Amniotic epithelial cell (primary cell): ENCODE measurements at regions not wholly inside any gene's neighbourhood (a gene's known extent, or its start where the extent isn't known, plus 50 kb on each side); places are given as distances from the start of the nearest gene placed in this dataset.
A peak's percentile ranks its signal among the peaks of the same experiment; 100 is the strongest.

Experiments
- DNase-seq: peaks from one replicate; pipeline ENCODE4 v3.0.0-alpha.2; 2010; ENCODE audit warnings: low read depth

DNA sequence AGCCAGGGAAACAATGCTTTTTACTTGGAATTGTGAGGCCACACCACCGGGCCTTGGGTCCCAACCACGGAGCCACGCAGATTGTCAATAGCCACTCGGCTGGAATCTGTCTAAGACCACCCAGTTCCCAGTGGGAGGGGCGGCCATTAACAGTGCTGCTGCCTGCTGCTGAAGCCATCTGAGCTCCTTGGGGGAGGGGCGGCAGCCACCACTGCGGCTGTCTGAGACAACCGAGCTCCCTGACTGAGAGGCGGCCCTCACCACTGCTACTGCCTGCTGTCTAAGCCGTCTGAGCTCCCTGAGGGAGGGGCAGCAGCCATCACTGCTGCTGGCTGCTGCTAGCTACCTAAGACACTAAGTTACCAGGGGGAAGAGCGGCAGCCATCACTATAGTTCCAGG, 64.3 kb downstream of the DMRTA2 start:
- DNase-seq: no peak

DNA sequence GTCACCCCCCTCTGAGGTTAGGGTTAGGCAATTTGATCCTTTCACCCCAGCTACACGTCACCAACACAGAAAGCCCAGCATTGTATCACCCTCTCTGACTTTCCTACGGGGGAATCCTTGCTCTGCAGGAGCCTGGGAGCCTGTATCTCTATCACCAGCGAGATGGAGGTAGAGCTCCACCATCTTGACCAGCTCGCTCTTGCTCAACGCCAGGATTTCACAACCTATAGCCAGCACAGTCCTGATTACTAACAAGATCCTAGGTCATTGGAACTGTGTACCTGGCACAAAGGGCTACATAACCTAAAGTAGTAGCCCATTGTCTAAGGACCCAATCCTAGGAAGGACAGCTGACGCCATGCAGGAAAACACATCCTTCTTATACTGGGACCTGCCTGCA, 66.1 kb downstream of the DMRTA2 start:
- DNase-seq: no peak

DNA sequence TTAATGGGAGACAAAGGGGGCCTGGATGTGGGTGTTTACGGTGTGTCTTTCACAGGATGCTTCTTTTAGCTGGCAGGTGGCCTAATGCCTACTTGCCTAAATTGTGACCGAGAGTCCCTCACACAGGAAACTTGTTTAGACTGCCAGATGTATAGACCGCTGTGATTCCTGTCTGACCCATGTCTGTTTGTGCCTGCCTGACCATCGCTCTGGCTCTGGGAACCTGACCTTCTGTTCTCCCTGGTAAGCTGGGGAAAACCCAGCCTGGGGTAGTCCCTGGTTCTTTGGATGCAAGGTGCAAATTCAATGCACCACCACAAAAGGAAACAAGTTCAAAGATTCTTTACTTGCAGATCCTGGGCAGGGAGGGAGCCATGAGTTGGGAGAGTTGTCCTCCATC, 68.4 kb downstream of the DMRTA2 start:
- DNase-seq: no peak

DNA sequence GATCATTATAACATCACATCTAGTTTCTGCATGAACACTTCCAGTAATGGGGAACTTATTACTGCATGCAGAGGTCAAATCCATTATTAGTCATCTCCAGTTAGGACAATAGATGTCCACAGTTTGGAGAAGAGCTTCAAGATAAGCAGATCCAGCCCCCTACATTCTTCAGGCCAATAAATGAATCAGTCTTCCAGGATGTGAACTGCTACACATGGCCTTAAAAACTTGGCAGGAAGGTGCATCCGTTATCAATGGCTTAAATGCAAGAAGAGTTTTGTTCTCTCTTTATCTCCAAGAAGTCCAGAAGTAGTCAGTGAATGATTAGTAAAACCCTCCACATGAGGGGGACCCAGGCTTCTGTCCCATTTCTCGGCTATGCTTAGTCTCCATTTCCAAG, 70.8 kb downstream of the DMRTA2 start:
- peak; percentile 27 for DNase-seq

DNA sequence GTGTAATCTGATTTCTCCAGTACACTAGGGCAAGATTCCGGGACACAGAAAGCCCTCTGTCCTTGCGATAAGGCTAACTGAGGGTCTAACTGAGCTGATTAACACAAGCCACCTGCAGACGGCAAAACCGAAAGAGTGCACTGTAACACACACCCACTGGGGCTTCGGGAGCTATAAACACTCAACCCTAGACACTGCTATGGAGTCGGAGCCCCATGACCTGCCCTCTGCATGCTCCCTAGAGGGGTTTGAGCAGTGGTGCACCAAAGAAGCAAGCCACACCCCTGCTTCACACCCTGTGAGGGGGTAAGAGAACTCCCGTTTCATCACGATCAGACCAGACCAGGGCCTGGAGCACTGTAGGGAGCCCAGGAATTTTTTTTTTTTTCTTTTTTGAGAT, 72.4 kb downstream of the DMRTA2 start:
- no peak for DNase-seq

DNA sequence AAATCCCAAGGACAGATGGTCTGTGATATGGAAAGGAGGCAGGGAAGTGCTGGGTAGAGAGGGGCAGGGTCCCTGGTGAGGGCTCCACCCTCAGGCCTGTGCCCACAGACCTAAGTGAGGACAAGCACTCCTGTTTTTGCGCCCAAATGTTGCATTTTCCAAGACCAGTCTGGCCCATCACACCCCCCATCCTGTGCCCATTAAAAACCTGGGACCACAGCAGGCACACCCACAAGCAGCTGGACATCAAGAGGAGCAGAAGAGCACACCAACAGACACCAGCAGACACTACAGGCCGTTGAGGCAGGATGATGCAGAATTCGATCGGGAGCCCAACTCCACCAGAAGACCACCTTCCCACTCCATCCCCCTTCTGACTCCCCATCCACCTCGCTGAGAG, 72.8 kb downstream of the DMRTA2 start:
- no peak for DNase-seq

DNA sequence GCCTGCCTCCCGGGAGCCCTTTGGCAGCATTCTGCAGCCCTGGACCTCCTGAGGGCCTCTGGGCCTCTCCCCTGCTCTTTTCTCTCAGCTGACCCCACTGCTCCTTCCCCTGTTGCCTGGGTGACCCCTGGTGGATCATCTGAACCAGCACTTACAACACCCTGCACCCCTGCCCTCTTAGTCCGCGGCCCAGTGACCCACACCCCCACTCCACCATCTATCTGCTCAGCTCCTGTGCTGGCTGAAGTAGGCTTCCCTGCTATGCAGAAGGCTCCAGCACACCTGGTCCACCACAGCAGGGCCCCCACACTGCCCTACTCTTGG, 74.0 kb downstream of the DMRTA2 start:
- DNase-seq: no peak

DNA sequence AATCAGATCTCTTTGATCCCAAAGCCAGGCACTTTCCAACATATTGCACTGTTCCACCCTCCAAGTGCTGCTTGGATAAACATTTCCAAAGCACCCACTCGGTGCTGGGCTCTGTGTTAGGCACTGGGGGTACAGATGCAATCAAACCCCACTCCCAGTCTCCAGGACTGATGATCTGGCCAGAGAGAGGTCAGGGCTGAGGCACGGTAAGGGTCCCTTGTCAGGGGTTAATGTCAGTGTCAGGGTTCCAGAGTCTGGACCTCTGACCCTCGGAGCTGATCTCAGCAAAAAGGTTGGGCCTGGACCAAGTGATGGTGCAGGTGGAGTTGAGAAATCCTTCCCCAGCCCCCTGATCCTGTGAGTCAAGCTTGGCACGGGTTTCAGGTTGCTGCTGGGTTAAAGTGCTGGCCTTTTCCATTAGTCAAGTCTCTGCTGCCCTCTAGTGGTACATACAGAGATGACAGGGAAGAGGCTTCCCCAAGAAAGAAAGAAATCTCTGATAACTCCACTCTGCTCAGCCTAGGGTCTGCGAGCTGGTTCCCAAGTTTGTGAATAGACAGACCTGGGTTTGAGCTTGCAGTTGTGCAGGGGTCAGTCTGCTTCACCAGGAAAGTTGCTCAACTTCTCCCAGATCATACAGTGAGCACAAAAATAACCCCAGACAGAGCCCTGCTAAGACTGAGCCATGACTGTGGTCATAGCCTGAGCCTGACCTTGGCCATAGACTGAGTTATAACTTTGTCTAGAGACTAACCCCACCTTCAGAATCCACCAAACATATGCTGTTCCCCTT, 74.6 kb downstream of the DMRTA2 start:
- peak; percentile 80 for DNase-seq

DNA sequence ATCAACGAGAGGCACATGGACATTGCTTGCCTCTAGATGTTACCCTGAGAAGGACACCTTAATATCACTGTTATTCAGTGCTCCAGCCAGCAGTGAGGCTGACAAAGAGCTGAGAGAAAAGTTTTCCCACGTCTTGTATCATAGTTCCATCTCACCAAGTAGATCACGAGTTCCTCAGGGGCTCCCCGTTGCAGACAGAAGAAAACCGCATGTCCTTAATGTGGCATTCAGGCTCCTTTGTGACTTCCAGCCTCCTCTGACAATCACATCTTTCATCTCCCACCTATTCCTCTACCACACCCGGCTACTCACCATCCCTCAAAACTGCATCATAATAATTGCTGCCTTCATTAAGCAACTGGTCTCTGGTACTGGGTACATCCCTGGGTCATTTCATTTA, 75.3 kb downstream of the DMRTA2 start:
- DNase-seq: no peak

DNA sequence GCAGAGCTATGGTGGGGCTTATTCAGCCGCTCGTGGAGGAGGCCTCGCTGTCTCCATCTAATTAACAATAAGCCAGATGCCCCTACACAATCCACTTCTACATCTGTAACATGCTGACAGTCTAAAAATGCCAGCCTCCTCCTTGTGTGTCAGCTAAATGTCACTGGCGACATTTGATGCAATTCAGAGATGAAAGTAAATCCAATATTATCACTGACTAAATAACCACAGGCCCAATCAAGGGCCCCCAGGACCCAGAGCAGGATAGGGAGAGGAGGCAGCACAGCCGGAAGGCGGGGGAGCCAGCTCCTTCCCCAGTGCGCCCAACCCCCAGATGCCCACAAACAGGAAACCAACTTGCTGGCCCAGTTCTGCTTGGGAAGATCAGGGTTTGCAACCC, 76.6 kb downstream of the DMRTA2 start:
- no peak for DNase-seq

DNA sequence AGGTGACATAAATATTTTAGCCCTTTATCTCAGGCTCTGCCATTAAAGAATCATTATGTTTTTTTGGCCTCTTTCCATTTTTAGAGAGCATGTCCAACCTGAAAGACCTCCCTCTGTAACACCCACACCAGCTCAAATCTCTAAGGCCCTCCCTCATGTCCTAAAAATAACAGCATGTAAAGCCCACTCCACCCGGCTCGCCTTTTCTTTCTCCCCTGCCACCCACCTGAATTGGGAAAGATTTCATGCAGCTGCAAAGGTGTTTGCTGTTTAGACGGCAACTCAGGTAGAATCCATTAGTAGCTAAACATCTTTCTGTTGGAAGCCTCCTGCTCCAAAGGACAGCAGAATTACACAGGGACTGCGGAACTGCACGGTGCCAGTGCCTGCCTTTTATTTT, 79.9 kb downstream of the DMRTA2 start:
- DNase-seq: no peak

DNA sequence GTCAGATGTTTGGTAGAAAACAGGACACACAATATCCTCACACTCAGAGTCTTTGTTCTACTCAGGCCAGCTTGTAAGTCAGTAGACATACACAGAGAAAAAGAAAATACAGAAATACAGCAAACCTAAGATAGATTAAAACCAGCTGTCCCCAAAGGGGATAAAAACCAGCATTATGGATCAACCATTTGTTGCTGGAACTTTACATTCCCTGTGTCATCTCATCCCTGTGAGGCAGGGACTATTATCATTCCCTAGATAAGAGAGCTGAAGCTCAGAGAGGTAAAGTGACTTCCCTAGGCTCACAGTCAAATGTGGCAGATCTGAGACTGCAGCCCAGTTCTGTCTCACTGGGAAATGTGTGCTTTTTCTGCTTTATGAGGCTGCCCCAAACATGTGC, 80.7 kb downstream of the DMRTA2 start:
- no peak for DNase-seq

DNA sequence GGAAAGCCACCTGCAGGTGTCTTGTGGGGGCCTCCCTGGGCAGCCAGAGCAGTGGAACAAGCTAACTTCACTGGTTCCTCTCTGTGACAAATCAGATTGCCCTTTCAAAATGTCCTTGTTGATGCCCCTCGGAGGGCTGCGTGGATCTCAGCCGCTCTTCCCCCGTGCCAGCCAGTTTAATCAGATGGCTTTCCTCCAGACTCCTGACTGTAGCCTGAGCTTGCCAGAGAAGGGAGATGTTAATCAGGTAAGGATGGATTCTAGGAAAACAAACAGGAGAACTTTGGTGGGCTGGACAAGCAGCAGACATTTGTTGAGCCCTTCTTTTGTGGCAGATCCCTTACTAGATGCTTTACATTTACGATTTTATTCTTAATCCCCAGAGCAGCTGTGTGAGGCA, 88.2 kb downstream of the DMRTA2 start:
- DNase-seq: no peak

DNA sequence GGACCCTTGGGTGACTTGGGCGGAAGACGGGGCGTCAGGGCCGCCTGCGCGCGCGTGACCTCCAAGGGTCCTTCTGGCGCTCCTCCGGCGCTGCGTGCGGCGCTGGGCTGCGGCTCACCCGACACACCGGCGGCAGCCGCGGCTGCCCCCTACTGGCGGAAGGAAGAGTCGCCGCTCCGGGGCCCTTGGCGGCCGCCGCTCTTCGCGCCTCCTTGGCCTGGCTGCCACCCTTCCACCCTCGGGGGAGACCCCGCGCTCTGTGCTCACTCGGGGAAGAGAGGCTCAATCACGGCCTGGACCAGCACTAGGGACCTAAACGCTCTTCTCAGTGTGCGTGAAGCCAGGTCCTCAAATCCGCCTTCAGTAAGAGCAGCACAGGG, 89.7 kb downstream of the DMRTA2 start:
- DNase-seq: no peak

DNA sequence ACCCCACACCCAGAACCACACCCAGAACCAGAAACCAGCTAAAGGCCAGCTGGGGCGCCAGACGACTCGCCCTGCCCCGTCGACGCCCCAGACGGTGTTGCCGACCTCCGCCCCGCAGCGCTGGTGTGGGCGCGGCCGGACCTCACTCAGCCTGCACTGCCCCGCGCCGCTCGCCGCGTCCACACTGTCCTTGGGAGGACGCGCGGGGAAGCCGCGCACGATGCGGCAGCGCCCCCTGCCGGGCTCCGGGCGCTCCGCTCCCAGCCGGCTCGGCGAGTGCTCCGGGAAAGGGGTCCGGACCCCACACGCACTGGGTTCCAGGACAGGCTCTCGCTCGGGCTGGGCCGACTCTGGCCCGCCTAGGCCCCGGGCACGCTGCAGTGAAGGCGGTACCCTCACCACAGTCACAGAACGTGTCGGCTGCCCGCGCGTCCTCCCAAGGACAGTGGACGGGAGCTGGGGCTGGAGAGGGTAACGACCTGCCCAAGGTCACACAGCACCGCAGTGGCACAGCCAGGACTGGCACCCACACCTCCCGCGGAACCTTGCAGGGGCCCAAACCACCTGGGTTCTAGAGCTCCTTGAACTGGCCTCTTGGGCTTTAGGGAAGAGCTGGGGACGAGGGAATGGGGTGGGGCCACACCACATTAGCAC, 90.2 kb downstream of the DMRTA2 start:
- peak; percentile 15 for DNase-seq

DNA sequence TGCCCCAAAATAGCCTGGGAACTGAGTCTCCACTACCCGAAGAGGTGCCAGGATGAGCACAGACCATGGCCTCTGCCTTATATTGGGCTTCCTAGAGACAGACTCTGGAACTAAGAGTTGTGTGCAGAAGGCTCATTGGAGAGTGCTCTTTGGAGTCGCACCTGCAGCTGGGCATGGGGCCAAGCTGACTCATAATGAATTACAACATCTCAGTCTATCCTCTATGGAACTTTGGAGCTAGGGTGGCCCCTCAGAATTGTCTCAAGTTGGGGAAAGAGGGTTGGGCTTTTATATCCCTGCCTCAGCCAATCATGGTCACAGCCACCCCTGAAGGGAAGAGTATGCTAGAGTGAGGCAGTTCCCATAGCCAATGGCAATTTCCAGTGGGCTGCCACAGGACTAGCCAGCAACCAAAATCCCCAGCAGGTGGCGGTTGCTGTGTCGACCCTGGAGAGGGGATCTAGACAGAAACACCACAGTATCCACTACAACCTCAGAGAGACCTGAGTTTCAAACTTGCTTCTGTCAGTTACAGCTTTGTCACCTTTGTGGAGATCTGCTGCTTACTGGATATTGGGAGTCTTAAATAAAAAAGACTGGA, 93.8 kb downstream of the DMRTA2 start:
- no peak for DNase-seq

DNA sequence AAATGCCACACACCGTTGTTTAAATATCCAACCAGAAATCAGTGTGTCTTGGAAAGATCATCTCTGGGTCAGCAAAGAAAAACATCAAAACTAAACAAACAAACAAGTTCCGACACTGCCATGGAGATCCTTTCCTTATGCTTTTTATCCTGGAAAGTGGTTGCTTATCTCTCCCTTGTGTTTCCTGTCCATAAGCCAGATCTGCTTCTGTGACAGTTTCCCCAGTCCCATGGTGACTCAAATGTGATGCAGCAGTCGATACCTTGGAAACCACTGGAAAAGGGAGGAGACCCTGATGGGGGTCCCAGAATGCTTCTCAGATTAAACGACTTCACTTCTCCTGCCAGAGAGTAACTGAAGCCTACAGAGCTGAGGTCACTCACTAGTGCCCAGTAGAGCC, 94.7 kb downstream of the DMRTA2 start:
- no peak for DNase-seq

DNA sequence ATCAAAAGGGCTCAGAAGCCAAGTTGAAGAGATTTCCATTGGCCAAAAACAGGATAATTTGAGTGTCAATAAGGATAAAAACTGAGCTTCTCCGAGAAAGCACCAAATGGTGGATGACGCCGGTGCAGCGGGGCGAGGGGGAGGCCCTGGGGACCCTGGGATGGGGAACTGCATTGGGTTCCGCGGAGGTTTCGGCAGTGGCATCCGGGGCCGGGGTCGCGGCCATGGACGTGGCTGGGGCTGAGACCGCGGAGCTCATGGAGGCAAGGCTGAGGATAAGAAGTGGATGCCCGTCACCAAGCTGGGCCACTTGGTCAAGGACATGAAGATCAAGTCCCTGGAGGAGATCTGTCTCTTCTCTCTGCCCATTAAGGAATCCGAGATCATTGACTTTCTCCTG, 97.2 kb downstream of the DMRTA2 start:
- DNase-seq: no peak

DNA sequence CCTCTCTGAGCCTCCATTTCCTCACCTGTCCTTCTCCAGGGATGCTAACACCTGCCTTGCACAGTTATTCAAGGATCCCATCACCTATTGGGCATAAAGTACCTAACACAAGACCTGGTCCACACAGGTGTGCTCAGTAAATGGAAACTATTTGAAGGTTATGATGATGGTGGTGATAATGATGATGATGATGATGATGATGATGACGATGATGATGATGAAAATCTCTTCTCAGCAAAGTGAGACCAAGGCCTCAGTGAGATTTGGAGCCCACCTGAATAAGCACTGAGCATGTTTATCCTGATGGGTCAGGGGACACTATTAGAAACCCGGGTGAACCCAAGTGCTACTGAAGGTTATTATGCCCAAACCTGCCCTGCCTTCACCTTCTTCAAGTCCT, 100.7 kb downstream of the DMRTA2 start:
- DNase-seq: no peak

DNA sequence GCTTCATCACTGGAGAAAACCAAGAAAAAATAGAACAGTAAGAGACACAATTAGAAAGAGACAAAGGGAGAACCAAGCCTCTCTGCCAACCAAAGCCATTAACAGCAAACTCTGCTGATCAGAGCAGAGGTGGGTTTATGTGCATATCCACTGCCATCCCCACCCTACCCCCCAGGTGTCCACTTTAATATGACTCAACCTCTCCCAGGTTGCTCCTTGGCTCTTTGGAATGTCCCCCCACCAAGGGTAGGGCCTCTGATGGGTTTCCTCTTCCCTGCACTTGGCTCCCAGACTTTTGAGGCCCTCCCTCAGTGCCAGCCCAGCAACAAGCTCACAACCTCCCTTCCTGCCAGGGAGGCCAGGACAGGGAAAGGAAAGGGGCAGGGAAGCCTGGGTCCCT, 104.8 kb downstream of the DMRTA2 start:
- DNase-seq: no peak

DNA sequence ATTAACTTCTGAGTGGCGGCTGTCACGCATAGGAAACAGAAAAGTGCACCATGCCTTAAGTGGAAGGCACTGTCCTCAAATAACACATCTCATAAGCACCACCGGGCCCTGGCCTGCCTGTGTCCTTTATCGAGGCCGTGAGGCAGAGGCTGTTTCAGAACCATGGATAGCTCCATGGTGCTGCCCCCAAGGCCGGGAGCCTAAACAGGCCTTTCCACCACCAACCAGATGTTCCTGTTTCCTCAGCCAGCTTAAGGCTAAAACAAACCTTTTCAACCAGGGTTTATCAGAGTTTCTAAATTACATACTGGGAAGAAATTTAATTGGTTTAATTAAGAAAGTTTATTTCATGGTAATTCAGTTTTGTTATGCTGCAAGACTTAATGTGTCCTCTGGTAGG, 114.4 kb downstream of the DMRTA2 start:
- peak; percentile 11 for DNase-seq

DNA sequence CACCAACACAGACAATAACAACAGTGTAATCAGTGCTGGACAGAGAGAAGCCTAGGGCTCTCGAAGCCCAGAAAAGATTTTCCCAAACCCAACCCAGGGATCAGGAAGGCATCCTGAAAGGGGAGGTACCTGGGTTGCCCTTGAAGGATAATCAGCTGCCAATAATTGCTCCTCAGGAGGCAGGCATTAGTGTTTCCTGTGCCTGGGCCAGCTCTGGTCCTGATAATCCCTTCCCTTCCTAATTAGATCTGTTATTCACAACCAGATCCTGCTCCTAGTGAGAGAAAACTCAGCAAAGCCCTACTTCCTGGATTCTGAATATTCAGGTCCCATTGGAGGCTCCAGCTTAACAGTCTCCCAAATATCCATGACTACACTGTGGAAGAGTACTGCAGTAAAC, 117.4 kb downstream of the DMRTA2 start:
- no peak for DNase-seq

DNA sequence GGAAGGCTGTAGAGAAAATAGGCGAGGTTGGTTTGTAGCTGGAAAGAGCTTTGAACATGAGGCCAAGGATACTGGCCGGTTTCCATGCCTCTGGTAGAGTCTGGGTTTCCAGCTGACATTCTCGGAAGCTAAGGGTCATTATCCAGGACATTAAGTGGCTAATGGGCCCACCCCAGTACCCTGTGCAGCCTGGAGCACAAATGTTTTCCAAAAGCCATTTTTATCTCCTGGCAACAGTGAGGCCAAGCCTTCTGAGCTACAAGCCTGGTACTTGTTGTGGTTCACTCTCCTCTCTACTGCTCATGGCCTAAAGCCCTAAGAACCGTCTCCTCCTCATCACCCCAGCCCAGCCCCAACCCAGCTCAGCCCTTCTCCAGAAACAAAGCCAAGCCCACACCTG, 122.9 kb downstream of the DMRTA2 start:
- DNase-seq: no peak

DNA sequence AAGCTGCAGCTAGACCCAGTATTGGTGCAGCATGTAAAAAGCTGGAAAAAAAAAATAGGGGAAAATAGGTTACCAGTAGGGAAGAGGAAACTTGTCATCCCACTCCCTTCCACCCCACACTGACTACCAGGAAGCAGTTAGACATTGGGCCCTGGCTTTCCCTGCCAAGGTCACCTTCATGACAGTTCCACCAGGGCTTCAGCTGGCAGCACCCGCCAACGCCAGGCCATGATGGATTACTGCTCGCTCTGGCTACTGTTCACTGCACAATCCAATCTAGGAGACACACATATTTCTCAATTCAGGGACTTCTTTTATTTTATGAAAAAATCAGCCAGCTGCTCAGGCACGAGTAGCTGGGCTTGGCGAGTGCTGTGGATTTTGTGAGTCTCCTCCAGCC, 127.7 kb downstream of the DMRTA2 start:
- DNase-seq: no peak
